Tibial nerve (tissue), 4 donors: ENCODE measurements at regions not wholly inside any gene's neighbourhood (a gene's known extent, or its start where the extent isn't known, plus 50 kb on each side); places are given as distances from the start of the nearest gene placed in this dataset.
A peak's percentile ranks its signal among the peaks of the same experiment; 100 is the strongest.

Experiments used
- DNase-seq, 2 donors: peaks; one replicate each; pipeline ENCODE4 v3.0.0-alpha.2; 2019; ENCODE audit warnings: low spot score in 2 of 2
- H3K27ac ChIP-seq, 4 donors: fragments of 200-600 bp; sonication (generic) in 3 of 4; one replicate each; pipeline ENCODE4 v1.5.1; 2017 to 2019; ENCODE audit warnings: mild to moderate bottlenecking in 1 of 4
- H3K27me3 ChIP-seq, 2 donors: fragments of 200-600 bp; sonication (generic) in 1 of 2; one replicate each; pipeline versions ENCODE4 v1.5.1 to v1.6.0; 2017 to 2019
- H3K36me3 ChIP-seq, 3 donors: fragments of 200-600 bp; sonication (generic); one replicate each; pipeline ENCODE4 v1.5.1; 2018 to 2019
- H3K4me1 ChIP-seq, 4 donors: fragments of 200-600 bp; sonication (generic) in 3 of 4; one replicate each; pipeline ENCODE4 v1.5.1; 2017 to 2019
- H3K4me3 ChIP-seq, 4 donors: fragments of 200-600 bp; sonication (generic) in 3 of 4; one replicate each; pipeline ENCODE4 v1.5.1; 2017 to 2019; ENCODE audit warnings: mild to moderate bottlenecking in 1 of 4, moderate library complexity in 1 of 4
- H3K9me3 ChIP-seq, 4 donors: fragments of 200-600 bp; sonication (generic) in 3 of 4; one replicate each; pipeline ENCODE4 v1.5.1; 2017 to 2019
- CTCF ChIP-seq, 5 experiments: fragments of 200-600 bp in 3 of 5; fragments of 450-650 bp in 2 of 5; sonication (generic) in 3 of 5; IDR thresholded peaks; one replicate each; pipeline ENCODE4 v1.5.1; 2016 to 2019; ENCODE audit warnings: antibody characterized with exemption in 5 of 5, mild to moderate bottlenecking in 3 of 5, moderate library complexity in 2 of 5
- EP300 ChIP-seq, 2 donors: sonication (generic); formaldehyde crosslinking; IDR thresholded peaks; one replicate each; pipeline ENCODE4 v1.6.1; 2017; ENCODE audit warnings: antibody characterized with exemption in 2 of 2, mild to moderate bottlenecking in 1 of 2
- POLR2A ChIP-seq, 2 donors: fragments of 450-650 bp; IDR thresholded peaks; one replicate each; pipeline ENCODE4 v1.6.1; 2017; ENCODE audit warnings: antibody characterized with exemption in 2 of 2, mild to moderate bottlenecking in 2 of 2, moderate library complexity in 2 of 2
- WGBS, 2 donors: methylation state at CpG; one replicate each; pipeline ENCODE4 v1.1.5; 2018; 5-methylcytosine and 5-hydroxymethylcytosine counted together

GRCh38 chr13:88675347-88675996 is 1004.3 kb downstream of the SLITRK5 start:
- TF ChIP-seq EP300 (IDR thresholded peaks at IDR 0.05) (no peak), CTCF (IDR thresholded peaks at IDR 0.05) (no peak), POLR2A (IDR thresholded peaks at IDR 0.05) (no peak)
- H3K27ac ChIP-seq, result no peak overlapping the region
- H3K9me3 ChIP-seq, result no peaks in the 10 kb centered on the region
- H3K4me3 ChIP-seq, result no peak overlapping the region
- no peak for DNase-seq
- WGBS, 2 donors, result 82 to 85% methylated on average over 2 of the region's 2 CpGs
- no peaks in the 10 kb centered on the region for H3K27me3 ChIP-seq
- no peaks in the 10 kb centered on the region for H3K4me1 ChIP-seq
- H3K36me3 ChIP-seq, result no peaks in the 10 kb centered on the region

GRCh38 chr13:88676016-88676415 is 1004.8 kb downstream of the SLITRK5 start:
- no peaks in the 10 kb centered on the region for H3K27me3 ChIP-seq
- no peaks in the 10 kb centered on the region for H3K36me3 ChIP-seq
- H3K9me3 ChIP-seq, result no peaks in the 10 kb centered on the region
- H3K4me1 ChIP-seq, result no peaks in the 10 kb centered on the region
- no peak for DNase-seq
- TF ChIP-seq EP300 (IDR thresholded peaks at IDR 0.05) (no peak), POLR2A (IDR thresholded peaks at IDR 0.05) (no peak), CTCF (IDR thresholded peaks at IDR 0.05) (no peak)
- no peak overlapping the region for H3K27ac ChIP-seq
- H3K4me3 ChIP-seq, result no peak overlapping the region

- TF ChIP-seq EP300 (IDR thresholded peaks at IDR 0.05), result no peak
- no peak for TF ChIP-seq POLR2A (IDR thresholded peaks at IDR 0.05)
- TF ChIP-seq CTCF (IDR thresholded peaks at IDR 0.05), result no peak
- no peak overlapping the region for H3K27ac ChIP-seq
- DNase-seq, result no peak
Measured at GRCh38 chr13:88685459-88685858, 1014.3 kb downstream of the SLITRK5 start.

GRCh38 chr13:88701551-88701950 is 1030.4 kb downstream of the SLITRK5 start:
- no peak for DNase-seq
- Histone ChIP-seq H3K27ac (no peak overlapping the region), H3K36me3 (no peaks in the 10 kb centered on the region), H3K4me1 (no peaks in the 10 kb centered on the region), H3K4me3 (no peak overlapping the region), H3K9me3 (peaks cover 0 to 3% (median 0%) of the 10 kb centered on the region in 4 donors), H3K27me3 (no peaks in the 10 kb centered on the region)
- no peak for TF ChIP-seq EP300 (IDR thresholded peaks at IDR 0.05)

More at GRCh38 chr13:88685459-88685858, 1014.3 kb downstream of the SLITRK5 start:
- WGBS, 2 donors, result 95 to 97% methylated on average over 2 of the region's 2 CpGs
- H3K27me3 ChIP-seq, result no peaks in the 10 kb centered on the region
- H3K9me3 ChIP-seq, result no peaks in the 10 kb centered on the region
- H3K36me3 ChIP-seq, result no peaks in the 10 kb centered on the region
- H3K4me3 ChIP-seq, result no peak overlapping the region
- no peaks in the 10 kb centered on the region for H3K4me1 ChIP-seq

- no peak for DNase-seq
- Histone ChIP-seq H3K4me1 (no peaks in the 10 kb centered on the region), H3K27me3 (no peaks in the 10 kb centered on the region), H3K9me3 (no peaks in the 10 kb centered on the region), H3K4me3 (peak overlapping the region in 2 of 4 donors; percentile 1 to 18), H3K36me3 (no peaks in the 10 kb centered on the region), H3K27ac (no peak overlapping the region)
- 62 to 71% methylated on average over 7 of the region's 7 CpGs for WGBS, 2 donors
- TF ChIP-seq POLR2A (IDR thresholded peaks at IDR 0.05), result no peak
- no peak for TF ChIP-seq EP300 (IDR thresholded peaks at IDR 0.05)
- no peak for TF ChIP-seq CTCF (IDR thresholded peaks at IDR 0.05)
Measured at GRCh38 chr13:88704600-88705275, 1033.6 kb downstream of the SLITRK5 start.
